GM08714 (cell line): ENCODE measurements at regions not wholly inside any gene's neighbourhood (a gene's known extent, or its start where the extent isn't known, plus 50 kb on each side); places are given as distances from the start of the nearest gene placed in this dataset.

Source experiments
- H3K4me3 ChIP-seq: fragments of 200-500 bp; sonication (Bioruptor generic); 2 replicates; pipeline ENCODE4 v1.5.1; 2014; ENCODE audit warnings: mild to moderate bottlenecking, low read length, inconsistent platforms
- ZNF274 ChIP-seq: IDR thresholded peaks from 2 replicates; pipeline ENCODE4 v1.6.1; 2012; ENCODE audit warnings: mild to moderate bottlenecking, low read depth, low read length

DNA sequence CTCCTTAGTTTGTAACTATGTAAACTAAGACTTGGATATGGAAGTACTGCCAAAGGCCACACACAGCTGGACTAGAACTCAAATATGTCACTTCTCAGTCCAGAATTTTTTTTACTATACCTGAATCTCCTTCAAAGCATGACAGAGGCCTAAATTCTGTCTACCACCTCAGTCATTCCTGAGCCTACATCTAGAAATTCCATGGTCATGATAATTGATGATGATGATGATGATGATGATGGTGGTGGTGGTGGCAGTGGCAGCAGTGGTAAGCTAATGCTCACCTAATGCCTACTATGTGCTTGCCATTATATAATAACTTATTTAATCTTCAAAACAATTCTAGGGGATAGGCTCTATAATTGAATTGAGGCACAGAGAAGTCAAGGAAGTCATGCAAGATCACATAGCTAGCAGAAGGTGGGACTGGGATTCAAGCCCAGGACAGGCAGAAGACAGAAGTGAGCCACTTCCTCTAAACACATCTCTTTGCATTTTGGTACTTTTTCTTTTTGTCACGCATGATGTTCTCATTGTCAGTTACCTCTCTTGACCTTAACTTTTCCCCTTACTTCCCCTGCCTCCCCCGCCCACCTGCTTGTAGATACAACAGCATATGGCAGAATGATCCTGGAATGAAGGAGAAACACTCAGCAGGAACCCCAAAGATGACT lies 539.3 kb downstream of the TNS1 start:
- H3K4me3 ChIP-seq: no peak overlapping the region
- no peak for TF ChIP-seq ZNF274

- no peak overlapping the region for H3K4me3 ChIP-seq
- no peak for TF ChIP-seq ZNF274
These were observed 540.7 kb downstream of the TNS1 start for GRCh38 chr2:217462121-217462520.

DNA sequence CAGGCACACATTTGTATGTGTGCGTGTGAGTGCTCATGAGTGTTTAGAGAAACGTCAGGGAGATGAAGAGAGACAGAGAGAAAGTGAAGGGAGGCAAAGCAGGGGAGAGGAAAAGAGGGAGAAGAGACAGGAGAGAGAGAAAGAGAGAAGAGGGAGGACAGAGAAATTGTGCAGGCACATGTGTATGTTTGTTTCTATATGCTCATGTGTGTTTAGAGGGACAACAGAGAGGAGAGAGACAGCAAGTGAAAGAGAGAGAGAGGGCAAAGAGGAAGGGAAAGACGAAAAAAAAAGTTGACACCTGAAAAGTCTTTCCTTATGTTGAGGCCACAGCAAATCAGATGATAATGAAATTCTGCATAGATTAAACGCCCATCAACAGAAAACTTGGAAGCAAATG lies 541.1 kb downstream of the TNS1 start:
- TF ChIP-seq ZNF274: no peak
- H3K4me3 ChIP-seq: no peak overlapping the region

GRCh38 chr2:217459680-217460405 lies 543.0 kb downstream of the TNS1 start:
- TF ChIP-seq ZNF274: no peak
- no peak overlapping the region for H3K4me3 ChIP-seq

- no peak for TF ChIP-seq ZNF274
- H3K4me3 ChIP-seq: no peak overlapping the region
These were observed 543.8 kb downstream of the TNS1 start for GRCh38 chr2:217459016-217459415.

DNA sequence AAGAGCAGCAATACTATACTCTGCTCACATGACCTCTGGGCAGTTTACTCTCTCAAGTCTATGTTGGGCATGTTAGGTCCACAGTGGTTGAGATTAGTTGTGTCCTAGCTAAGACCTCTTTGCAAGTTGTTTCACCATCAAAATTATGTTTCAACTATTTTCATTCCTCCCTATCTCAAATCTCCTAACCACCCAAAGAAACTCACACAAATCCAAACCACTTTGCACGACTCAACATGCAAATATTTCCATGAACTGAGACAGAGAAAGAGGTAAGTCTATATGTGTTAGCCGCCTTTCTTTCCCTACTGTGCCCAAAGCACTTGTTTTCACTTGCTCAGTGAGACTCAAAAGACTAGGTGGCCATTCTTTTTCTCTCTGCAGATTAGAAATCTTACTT lies 546.8 kb downstream of the TNS1 start:
- H3K4me3 ChIP-seq: no peak overlapping the region
- no peak for TF ChIP-seq ZNF274

GRCh38 chr2:217452928-217453327 lies 549.9 kb downstream of the TNS1 start:
- H3K4me3 ChIP-seq: no peak overlapping the region
- TF ChIP-seq ZNF274: no peak

DNA sequence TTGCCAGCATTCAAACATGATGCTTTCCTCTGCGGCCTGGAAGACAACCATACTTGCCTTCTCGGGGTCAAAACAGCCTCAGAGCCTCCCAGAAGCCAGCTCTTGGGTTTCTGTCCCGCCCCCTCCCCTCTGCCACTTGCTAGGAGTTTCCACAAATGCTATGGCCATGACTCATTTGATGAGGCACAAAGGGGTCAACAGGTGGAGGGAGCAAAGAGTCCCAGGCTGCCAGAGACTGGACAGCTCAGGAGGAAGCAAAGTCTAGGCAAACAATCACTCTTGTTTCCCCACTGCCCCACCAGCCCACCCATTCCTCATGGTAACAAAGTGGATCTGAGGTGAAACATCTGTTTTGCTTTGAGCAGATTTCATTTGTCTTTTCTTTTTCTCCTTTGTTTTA lies 551.1 kb downstream of the TNS1 start:
- TF ChIP-seq ZNF274: no peak
- H3K4me3 ChIP-seq: no peak overlapping the region

DNA sequence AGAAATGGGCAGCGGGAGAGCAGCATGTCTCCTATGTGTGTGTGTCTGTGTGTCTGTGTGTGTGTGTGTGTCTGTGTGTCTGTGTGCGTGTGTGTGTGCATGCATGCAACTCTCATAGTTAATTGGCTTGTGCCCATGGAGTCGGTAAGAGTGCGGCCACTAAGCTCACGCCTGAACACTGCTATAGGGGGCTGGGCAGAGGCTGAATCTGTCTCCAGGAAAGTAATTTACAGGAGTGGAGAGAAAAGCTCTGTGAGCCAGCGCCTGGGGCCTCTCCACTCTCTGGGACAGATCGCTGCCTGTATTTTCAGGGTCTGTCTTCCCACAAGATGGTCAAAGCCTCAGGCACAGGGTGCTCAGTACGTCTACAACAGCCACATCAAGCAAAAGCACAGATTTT lies 553.4 kb downstream of the TNS1 start:
- no peak for TF ChIP-seq ZNF274
- H3K4me3 ChIP-seq: no peak overlapping the region

DNA sequence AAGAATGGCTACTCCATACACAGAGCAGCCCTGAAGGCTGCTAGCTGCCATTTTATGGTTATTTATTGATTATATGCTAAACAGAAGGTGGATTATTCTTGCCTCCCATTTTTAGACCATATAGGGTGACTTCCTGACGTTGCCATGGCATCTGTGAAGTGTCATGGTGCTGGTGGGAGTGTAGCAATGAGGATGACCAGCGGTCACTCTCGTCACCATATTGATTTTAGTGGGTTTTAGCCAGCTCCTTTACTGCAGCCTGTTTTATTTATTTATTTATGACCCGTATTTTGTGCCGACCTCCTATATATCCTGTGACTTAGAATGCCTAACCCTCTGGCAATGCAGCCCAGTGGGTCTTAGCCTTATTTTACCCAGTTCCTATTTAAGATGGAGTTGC lies 553.9 kb downstream of the TNS1 start:
- no peak overlapping the region for H3K4me3 ChIP-seq
- TF ChIP-seq ZNF274: no peak

GRCh38 chr2:217445723-217446122 lies 557.1 kb downstream of the TNS1 start:
- H3K4me3 ChIP-seq: no peak overlapping the region
- TF ChIP-seq ZNF274: no peak

GRCh38 chr2:217444932-217445331 lies 557.9 kb downstream of the TNS1 start:
- H3K4me3 ChIP-seq: no peak overlapping the region
- TF ChIP-seq ZNF274: no peak

DNA sequence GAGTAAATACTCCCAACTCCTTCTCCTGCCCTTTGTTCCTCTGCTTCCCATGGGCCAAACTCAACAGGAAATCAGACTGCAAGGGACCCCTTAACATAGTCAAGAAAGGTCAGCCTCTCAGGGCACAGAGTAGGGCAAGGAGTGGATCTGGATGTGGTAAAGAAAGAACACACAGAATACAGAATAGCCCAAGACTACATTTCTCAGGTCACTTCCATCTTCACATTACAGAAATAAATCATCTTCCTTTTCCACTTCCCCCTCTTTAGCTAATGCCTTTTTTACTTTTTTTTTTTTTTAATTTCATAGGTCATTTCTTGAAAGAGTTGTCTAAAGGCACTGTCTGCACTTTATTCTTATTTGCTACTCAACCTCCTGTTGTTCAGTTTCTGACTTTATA lies 558.3 kb downstream of the TNS1 start:
- TF ChIP-seq ZNF274: no peak
- H3K4me3 ChIP-seq: no peak overlapping the region

GRCh38 chr2:217443601-217444000 lies 559.2 kb downstream of the TNS1 start:
- H3K4me3 ChIP-seq: no peak overlapping the region

DNA sequence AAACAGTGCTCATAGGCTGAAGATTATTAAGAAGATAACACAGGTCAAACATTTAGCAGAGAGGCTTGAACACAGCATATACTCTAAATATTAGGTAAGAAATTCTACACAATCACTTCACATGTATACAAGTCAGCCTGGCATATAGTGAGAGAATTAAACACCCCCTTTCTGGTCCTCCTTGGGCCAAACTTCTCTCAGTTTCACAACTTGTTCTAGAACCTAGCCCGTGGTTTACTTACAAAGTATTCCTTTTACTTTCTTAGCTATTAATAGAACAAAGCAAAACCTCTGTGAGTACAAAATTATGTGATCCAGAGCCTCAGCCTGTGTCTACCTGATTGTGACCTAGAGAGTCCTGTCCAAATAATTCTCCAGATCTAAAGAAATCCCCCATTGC lies 562.8 kb downstream of the TNS1 start:
- H3K4me3 ChIP-seq: no peak overlapping the region
- TF ChIP-seq ZNF274: no peak

More at GRCh38 chr2:217443601-217444000, 559.2 kb downstream of the TNS1 start:
- no peak for TF ChIP-seq ZNF274
